HG03095 (cell line): ENCODE measurements at regions not wholly inside any gene's neighbourhood (a gene's known extent, or its start where the extent isn't known, plus 50 kb on each side); places are given as distances from the start of the nearest gene placed in this dataset.
"Not testable (repeated sequence)": the region's sequence is repeated elsewhere in the genome, so short reads cannot be mapped to it uniquely, and the experiment has no call there.

Experiments
- ATAC-seq: cut with Tn5 transposase; IDR thresholded peaks from one replicate; pipeline ENCODE4 v1.9.1; 2021; ENCODE audit warnings: moderate library complexity; ENCODE audit not compliant: unreplicated experiment

GRCh38 chr21:22364163-22364562 lies 1366.0 kb downstream of the NCAM2 start:
- ATAC-seq, result no peak

DNA sequence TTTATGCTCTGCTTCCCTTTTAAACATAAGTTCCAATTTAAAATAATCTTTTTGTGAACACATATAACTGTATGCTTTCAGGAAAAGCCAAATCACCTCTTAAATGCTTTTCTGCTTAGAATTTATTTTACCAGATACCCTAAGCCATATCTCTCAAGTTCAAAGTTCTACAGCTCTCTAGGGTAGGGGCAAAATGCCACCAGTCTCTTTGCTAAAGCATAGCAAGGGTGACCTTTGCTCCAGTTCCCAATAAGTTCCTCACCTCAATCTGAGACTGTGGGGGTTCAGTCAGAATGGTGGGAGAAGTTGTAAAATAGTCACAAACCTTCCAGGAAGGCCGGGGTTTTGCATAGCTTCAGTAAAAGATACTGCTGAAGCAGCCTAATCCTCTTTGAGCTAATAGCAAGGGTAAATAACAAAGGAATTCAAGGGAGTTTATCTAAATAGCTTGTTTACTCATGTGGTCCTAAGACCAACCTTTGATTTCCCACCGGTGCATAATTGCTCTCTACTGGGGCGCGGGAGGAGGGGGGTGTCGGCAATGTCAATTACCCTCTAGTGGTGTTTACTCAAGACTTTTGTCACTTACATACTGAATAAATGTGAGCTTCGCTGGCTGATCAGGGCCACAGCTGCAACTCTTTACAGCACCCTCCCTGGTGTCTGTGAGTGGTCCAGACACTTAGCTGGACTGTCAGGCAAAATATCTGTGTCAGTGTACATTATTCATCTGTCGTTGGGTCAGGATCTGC lies 1376.2 kb downstream of the NCAM2 start:
- no peak for ATAC-seq

DNA sequence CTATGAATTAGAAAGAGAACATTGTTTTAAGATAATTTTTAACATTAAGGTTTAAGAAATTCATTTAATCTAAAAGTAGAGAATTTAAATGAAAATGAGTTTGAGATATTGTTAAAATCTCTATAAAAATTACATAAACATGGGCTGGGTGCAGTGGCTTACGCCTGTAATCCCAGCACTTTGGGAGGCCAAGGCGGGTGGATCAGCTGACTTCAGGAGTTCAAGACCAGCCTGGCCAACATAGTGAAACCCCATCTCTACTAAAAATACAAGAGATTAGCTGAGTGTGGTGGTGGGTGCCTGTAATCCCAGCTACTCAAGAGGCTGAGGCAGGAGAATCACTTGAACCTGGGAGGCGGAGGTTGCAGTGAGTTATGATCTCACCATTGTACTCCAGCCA lies 1379.6 kb downstream of the NCAM2 start:
- ATAC-seq, result not testable (repeated sequence)

GRCh38 chr21:22393324-22393723 lies 1395.1 kb downstream of the NCAM2 start:
- ATAC-seq, result no peak

DNA sequence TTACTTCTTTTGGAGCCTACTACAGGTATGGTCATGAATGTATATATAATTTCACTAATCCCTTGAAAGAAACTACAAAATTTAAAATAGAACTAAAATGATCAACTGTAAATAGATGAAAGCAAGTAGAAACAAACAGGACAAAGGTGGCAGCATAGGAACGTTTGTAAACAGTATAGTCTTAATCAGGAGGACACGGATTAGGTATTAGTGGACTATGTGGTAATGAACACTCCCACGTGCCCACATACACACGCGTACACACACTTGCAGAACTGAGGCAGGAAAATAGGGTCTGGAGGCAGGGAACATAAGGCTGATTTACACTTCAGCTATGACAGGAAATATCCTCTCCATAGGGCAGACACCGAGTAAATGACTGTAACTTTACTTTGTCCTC lies 1397.8 kb downstream of the NCAM2 start:
- ATAC-seq, result no peak

DNA sequence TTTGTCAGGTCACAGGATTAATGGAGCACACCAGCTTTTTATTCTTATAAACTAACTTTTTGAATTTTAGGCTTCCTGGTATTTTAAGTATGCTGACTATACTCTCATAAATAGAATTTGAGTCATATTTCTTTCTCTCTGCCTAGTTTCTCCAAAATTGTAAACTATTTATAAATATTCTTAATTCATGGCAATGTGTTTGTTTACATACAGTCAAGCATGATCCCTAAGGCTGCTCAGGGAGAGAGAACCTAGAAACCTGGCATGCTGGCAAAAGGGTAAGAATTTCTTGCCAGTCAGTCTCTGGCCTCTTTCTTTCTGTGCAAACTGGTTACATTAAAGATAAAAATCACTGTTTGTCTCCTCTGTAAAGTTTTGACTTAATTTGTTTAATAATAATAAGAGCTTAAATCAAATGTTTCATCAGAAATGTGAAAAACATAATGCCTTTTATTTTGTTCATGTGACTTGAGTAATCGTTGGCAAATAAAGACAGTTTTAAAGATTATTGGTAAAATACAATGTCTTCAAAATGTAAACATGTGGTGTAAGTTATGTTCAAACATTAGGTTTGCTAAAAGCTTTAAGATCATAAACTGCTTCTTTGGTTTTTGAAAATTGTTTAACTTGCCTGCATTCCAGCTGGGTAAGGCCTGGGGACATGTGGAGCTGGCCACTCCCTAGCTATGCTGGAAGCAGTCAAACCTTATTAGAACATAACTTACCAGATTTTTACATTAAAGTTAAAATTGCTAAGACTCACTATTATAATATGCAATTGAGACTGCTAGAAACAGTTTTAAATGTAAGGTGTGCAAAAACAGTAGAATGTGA lies 1401.7 kb downstream of the NCAM2 start:
- ATAC-seq, result no peak

DNA sequence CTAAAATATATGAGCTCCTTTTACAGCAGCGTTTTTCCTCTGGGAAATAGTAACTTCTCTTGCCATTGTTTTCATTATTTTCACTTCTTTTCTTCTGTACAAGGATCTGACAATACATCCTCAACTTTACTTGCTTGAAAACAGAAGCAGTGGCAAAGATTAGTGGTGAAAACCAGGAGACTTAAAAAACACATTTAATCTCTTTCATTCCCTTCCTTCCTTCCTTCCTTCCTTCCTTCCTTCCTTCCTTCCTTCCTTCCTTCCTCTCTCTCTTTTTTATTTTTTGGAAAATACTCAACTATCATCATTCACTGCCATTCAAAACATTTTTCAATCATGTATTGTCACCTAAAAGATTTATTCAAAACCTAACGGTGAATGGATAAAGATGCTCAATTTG lies 1411.4 kb downstream of the NCAM2 start:
- no peak for ATAC-seq

- no peak for ATAC-seq
Observed at GRCh38 chr21:22416555-22416954, 1418.3 kb downstream of the NCAM2 start.

- ATAC-seq, result no peak
Observed at GRCh38 chr21:22421416-22422180, 1423.4 kb downstream of the NCAM2 start.

DNA sequence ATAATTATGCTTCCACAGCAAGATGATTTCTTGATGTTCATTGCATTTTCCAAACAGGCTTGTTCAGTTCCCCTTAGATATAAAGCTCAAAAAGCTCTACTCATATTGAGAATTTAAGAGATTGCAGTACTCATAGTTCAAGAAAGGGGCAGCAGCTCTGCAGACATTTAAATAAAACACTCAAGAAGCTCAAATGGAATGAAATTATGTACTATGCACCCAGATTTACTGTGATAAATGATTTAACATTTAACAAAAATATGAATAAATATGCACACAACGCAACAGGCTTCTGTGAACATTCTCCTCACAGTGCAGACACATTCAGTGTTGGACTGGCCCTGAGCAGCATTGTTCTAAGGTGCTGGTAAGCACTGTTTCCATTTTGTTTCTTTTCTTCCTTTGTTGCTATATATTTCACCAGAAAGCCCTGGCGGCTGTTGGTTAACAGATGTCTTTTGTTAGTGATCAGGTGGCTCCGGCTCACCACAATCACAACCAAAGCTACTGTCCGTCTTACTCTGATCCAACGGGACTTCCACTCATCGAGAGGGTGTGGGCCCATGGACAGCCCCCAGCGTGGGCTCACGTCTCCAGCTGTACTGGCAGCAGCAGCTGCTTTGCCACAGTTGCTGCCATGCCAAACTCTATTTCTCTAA lies 1440.3 kb downstream of the NCAM2 start:
- ATAC-seq, result no peak

GRCh38 chr21:22444990-22445389 lies 1446.8 kb downstream of the NCAM2 start:
- no peak for ATAC-seq

DNA sequence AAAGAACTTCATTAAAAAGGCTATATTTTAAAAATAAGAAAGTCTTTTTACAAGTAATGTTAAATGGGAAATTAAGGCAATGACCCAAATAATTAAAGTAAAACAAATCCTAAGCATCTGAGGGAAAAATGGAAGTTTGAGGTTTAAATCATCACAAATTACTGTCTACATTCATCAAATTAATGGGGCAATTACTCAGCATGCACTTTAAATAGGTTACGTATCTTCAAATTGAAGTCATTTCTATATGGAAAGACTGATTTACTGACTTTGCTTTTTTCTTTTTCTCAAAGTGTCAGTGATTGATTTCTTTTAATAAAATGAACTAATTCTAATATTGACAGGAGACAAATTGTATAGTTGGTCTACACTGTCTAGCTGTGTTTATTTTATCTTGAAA lies 1452.3 kb downstream of the NCAM2 start:
- no peak for ATAC-seq

DNA sequence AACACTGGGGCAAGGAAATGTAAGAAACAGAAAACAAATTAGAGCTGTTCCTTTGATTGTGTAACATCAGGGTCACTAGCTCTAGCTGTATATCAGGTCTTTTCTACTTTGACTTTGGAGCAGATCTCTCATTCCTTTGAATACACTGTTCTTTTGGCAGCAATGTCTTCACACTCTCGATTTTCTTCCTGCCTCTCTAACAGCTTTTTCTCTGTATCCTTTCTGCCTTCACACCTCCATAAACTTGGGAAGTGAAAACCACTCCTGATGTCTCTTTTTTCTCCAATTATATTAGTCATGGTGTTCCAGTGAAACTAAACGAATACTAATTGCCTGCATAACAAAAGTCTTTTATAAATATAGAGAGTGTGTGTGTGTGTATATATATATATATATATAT lies 1458.0 kb downstream of the NCAM2 start:
- no peak for ATAC-seq

GRCh38 chr21:22468893-22469292 lies 1470.7 kb downstream of the NCAM2 start:
- ATAC-seq, result no peak

GRCh38 chr21:22474403-22474802 lies 1476.2 kb downstream of the NCAM2 start:
- ATAC-seq, result no peak

GRCh38 chr21:22476214-22476613 lies 1478.0 kb downstream of the NCAM2 start:
- ATAC-seq, result no peak

- ATAC-seq, result no peak
Observed at GRCh38 chr21:22476726-22477646, 1478.8 kb downstream of the NCAM2 start.

GRCh38 chr21:22490049-22490448 lies 1491.8 kb downstream of the NCAM2 start:
- no peak for ATAC-seq

DNA sequence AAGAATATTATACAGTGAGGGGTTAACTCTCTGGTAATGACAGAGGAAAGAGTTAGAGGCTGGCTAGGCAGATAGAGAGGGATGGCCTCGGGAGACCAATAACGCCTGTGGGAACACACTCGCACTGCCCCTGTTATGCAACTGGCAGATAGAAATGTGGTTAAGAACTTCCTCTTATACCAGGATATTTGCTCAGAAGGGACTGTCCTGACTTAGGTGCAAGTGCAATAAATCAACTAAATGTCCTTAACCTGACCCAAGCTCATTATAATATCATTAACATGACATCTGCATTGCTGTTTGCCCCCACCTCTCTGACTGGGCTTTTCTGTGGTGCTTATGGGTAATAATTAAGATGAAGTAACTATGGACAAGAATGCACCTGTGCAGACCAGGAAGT lies 1518.0 kb downstream of the NCAM2 start:
- ATAC-seq, result no peak

- ATAC-seq, result no peak
Observed at GRCh38 chr21:22535630-22536029, 1537.4 kb downstream of the NCAM2 start.
